Left lung (tissue), 4 donors: ENCODE measurements at regions not wholly inside any gene's neighbourhood (a gene's known extent, or its start where the extent isn't known, plus 50 kb on each side); places are given as distances from the start of the nearest gene placed in this dataset.

Source experiments
- ATAC-seq: fragments of 200-7000 bp; cut with Tn5 transposase; one replicate; pipeline ENCODE4 v1.9.1; 2020; ENCODE audit warnings: moderate library complexity
- DNase-seq, 4 donors: peaks; one replicate each; pipeline ENCODE4 v3.0.0-alpha.2; 2013 to 2020
- H3K27ac ChIP-seq, 2 donors: fragments of 200-600 bp; sonication (generic) in 1 of 2; one replicate each; pipeline versions ENCODE4 v1.5.0 to v1.8.0; 2020 to 2021
- H3K27me3 ChIP-seq, 2 donors: fragments of 200-600 bp; sonication (generic) in 1 of 2; one replicate each; pipeline versions ENCODE4 v1.5.0 to v1.8.0; 2020 to 2021
- H3K36me3 ChIP-seq, 2 donors: fragments of 200-600 bp; sonication (generic) in 1 of 2; one replicate each; pipeline versions ENCODE4 v1.5.0 to v1.8.0; 2020 to 2021
- H3K4me1 ChIP-seq, 2 donors: fragments of 200-600 bp; one replicate each; pipeline ENCODE4 v1.8.0; 2021
- H3K4me3 ChIP-seq, 2 donors: fragments of 200-600 bp; sonication (generic) in 1 of 2; one replicate each; pipeline versions ENCODE4 v1.5.0 to v1.8.0; 2020 to 2021; ENCODE audit warnings: mild to moderate bottlenecking in 1 of 2
- H3K9me3 ChIP-seq, 2 donors: fragments of 200-600 bp; sonication (generic) in 1 of 2; one replicate each; pipeline versions ENCODE4 v1.5.0 to v1.8.0; 2020 to 2021
- CTCF ChIP-seq, 2 donors: fragments of 200-600 bp; sonication (generic) in 1 of 2; IDR thresholded peaks; one replicate each; pipeline versions ENCODE4 v1.5.0 to v1.8.0; 2021; ENCODE audit warnings: antibody characterized with exemption in 2 of 2
- intact Hi-C, 2 donors: fragments of 100-400 bp; cut with DNase I; formaldehyde crosslinking; loops; one replicate each; pipeline versions ENCODE4 v1.11.2 to v1.14.2; 2022
- donor health status: DM: no; HTN: yes; CAD: no.
- donor health status: DM: no; HTN: no; CAD: no.

GRCh38 chr4:14701389-14701788 is 300.9 kb upstream of the CPEB2 start:
- DNase-seq (no peak), ATAC-seq (no peak)
- no peak for TF ChIP-seq CTCF (IDR thresholded peaks at IDR 0.05)
- no peaks in the 10 kb centered on the region for H3K4me1 ChIP-seq
- intact Hi-C loops: no loop called here
- no peaks in the 10 kb centered on the region for H3K9me3 ChIP-seq
- no peaks in the 10 kb centered on the region for H3K27me3 ChIP-seq
- H3K36me3 ChIP-seq: no peaks in the 10 kb centered on the region
- no peak overlapping the region for H3K27ac ChIP-seq
- no peak overlapping the region for H3K4me3 ChIP-seq

- DNase-seq: no peak
- H3K4me1 ChIP-seq: no peaks in the 10 kb centered on the region
- H3K4me3 ChIP-seq: no peak overlapping the region
- intact Hi-C loops: no loop called here
- no peak overlapping the region for H3K27ac ChIP-seq
- H3K36me3 ChIP-seq: no peaks in the 10 kb centered on the region
- H3K9me3 ChIP-seq: no peaks in the 10 kb centered on the region
- no peak for TF ChIP-seq CTCF (IDR thresholded peaks at IDR 0.05)
- no peaks in the 10 kb centered on the region for H3K27me3 ChIP-seq
- no peak for ATAC-seq
These were observed 300.4 kb upstream of the CPEB2 start for GRCh38 chr4:14701896-14702295.

- no peaks in the 10 kb centered on the region for H3K36me3 ChIP-seq
- TF ChIP-seq CTCF (IDR thresholded peaks at IDR 0.05): no peak
- ATAC-seq: no peak
- no peak for DNase-seq
- H3K27me3 ChIP-seq: no peaks in the 10 kb centered on the region
- intact Hi-C loops: no loop called here
- H3K4me3 ChIP-seq: no peak overlapping the region
- H3K9me3 ChIP-seq: no peaks in the 10 kb centered on the region
- no peak overlapping the region for H3K27ac ChIP-seq
- no peaks in the 10 kb centered on the region for H3K4me1 ChIP-seq
These were observed 293.7 kb upstream of the CPEB2 start for GRCh38 chr4:14708574-14708973.

- H3K9me3 ChIP-seq: no peaks in the 10 kb centered on the region
- H3K4me1 ChIP-seq: no peaks in the 10 kb centered on the region
- no peak overlapping the region for H3K4me3 ChIP-seq
- DNase-seq (no peak), ATAC-seq (peak; percentile 69)
- no peak for TF ChIP-seq CTCF (IDR thresholded peaks at IDR 0.05)
- no peak overlapping the region for H3K27ac ChIP-seq
- no peaks in the 10 kb centered on the region for H3K27me3 ChIP-seq
- no peaks in the 10 kb centered on the region for H3K36me3 ChIP-seq
- intact Hi-C loops: no loop called here
These were observed 291.0 kb upstream of the CPEB2 start for GRCh38 chr4:14711259-14711658.

- DNase-seq (peak in 1 of 4 donors; percentile 10), ATAC-seq (no peak)
- intact Hi-C loops: no loop called here
- no peak overlapping the region for H3K4me3 ChIP-seq
- no peak overlapping the region for H3K27ac ChIP-seq
- H3K27me3 ChIP-seq: no peaks in the 10 kb centered on the region
- no peaks in the 10 kb centered on the region for H3K9me3 ChIP-seq
- H3K36me3 ChIP-seq: no peaks in the 10 kb centered on the region
- H3K4me1 ChIP-seq: no peaks in the 10 kb centered on the region
- TF ChIP-seq CTCF (IDR thresholded peaks at IDR 0.05): no peak
These were observed 285.6 kb upstream of the CPEB2 start for GRCh38 chr4:14716691-14717090.
